Middle frontal gyrus (tissue), 1 donor: ENCODE measurements at regions not wholly inside any gene's neighbourhood (a gene's known extent, or its start where the extent isn't known, plus 50 kb on each side); places are given as distances from the start of the nearest gene placed in this dataset.

ENCODE experiments used
- DNase-seq: peaks from one replicate; pipeline ENCODE4 v3.0.0-alpha.2; 2015; ENCODE audit warnings: low spot score; ENCODE audit errors: extremely low spot score

DNA sequence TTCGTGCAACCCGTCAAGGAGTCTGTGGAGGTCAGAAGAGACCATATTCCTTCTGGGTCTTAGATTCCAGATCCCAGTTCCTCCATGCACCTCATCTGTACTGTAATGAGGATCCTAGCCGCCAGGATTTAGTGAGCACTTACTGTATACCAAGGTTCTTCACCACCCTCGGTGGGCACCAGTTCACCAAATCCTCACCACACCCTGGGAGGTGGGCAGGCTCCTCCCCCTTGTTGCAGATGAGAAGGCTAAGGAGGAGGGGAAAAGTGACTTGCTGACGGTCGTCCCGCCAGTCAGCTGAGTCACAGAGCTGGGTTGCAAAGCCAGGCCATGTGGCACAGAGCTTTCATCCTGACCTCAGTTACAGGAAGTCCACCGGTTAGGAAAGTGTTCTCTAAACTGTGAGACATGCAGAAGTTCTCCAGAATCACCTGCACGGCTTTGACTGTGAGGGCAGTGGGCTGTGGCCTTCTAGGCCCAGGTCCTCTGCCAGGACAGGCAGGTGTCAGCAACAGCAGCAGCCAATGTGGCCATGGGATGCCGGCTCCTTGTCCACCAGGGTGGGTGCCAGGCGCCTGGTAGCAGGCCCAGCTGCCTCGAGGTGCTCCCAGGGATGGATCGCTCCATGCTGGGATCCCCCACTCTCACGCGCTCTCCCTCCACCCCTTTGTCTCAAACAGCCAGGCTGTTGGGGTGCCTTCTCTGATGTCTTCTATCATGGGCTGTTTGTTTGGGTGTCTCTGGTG, 240.3 kb upstream of the GSE1 start:
- DNase-seq = no peak

DNA sequence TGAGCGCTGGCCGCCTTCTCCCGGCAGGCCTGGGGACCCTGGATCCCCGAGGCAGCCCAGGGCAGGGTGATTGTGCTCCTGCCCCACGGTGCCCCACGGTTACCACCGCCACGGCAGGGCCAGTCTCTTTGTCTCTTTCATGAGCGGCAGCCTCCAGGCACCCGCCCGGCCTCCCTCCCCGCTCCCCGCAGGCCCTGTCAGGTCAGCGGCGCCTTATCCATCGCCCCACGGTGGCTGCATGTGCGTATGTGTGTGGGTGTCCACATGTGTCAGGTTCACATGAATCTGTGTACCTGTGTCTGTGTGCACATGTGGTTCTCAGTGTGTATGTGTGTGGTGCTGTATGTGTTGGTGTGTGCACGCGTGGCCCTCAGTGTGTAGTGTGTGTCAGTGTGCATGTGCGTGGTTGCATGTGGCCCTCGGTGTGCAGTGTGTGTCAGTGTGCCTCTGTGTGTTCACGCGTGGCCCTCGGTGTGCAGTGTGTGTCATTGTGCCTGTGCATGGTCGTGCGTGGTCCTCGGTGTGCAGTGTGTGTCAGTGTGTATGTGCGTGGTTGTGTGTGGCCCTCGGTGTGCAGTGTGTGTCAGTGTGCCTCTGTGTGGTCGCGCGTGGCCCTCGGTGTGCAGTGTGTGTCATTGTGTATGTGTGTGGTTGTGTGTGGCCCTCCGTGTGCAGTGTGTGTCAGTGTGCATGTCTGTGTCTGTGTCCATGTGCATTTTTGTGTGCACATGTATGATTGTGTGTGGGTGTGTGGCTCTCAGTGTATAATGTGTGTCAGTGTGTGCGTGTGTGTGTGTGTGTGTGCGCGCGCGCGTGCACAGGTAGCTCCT, 239.2 kb upstream of the GSE1 start:
- DNase-seq = no peak

DNA sequence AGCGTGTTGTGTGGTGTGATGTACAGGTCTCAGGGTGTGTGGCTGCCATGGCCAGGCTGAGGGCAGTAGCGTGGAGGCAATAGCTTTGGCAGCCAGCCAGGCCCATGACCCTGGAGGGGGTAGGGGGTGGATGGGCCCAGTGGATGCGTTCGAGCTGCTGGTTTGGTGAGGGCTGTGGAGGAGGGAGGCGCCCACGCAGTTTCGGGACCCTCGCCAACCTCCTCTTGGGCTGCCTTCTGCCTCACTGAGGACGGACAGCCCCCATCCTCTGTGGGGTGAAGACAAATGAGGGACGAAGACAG, 238.6 kb upstream of the GSE1 start:
- DNase-seq = no peak

DNA sequence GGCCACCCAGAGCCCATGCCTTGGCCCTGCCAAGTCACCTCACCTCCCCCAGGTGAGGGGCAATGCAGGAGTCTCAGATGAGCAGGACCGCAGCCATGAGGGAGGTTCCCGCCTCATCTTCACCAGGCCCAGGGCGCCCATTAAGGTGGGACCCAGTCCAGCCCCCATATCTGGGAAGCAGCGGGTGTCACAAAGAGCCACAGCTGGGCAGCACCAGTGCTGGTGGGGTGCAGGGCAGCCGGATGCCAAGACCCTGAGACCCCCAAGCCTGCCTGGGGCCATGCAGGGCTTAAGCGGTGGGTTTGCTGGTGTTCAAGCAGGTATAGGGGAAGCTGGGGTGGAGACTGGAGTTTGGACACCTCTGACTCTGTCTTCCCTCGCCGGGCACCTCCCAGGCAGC, 237.8 kb upstream of the GSE1 start:
- DNase-seq = no peak

DNA sequence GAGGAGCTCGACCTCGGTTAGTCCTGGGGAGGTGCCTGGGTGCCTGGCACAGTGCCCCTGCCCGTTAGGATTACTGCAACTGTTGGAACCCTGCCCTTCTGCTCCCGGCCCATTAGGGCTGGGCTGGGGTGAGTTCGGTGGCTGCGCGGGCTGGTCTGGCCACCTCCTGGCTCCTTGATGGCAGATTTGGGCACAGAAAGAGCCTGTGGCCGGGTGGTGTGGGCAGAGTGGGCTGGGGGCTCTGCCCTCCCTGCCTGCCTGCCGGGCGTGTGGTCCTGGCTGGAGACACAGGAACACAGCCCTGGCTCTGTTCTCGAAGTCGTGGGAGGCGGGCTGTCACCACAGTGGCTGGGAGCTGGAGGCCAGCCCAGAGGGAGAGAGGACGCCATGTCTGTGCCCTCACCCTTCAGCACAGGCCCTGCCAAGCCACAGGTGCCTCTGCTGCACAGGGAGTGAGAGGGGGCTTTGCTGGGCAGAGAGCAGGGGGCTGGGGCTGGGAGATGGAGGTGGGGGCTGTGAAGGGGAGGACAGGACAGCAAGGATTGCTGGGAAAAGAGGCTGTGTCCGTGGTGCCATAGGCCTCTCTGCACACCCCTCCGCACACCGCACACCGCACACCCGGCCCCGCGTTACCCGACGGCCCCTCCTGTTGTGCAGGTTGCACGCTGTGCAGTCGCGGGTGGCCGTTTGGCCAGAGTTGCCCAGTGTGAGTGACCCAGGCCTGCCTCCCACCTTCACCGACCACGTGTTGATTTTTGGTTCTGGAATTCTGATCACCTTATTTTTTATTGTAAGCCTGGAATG, 236.6 kb upstream of the GSE1 start:
- DNase-seq = no peak

DNA sequence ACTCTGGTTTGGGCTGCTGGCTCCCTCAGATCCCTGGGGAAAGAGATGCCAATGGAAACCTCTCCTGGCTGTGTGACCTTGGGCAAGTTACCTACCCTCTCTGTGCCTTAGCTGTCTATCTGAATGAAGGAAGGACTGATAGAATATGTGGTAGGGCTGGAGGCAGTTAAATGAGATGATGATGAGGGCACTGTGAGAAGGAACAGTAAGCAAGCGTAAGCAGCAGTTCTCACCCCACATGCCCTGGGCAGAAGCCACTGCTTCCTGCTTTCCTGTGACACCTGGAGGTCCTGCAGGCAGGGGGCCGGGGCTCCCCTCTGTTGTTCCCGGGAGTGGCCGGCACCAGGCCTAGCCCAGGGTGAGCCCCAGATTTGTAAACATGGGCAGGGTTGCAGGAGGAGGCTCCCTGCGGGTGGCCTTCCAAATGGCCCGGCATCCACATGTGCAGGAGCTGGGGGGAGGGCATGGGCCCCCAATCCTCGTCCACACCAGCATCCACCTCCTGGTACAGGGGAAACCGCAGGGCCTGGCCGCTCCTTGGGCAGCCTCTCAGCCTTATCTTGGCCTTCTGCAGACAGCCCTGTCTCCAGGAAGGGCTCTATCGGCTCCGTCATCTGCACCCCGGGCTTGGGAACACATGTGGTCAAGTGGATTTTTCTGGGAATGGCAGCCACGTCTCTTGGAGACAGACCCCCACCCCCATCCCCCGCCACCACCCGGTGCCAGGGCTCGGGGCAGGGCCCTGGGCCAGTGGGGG, 235.6 kb upstream of the GSE1 start:
- DNase-seq = no peak

DNA sequence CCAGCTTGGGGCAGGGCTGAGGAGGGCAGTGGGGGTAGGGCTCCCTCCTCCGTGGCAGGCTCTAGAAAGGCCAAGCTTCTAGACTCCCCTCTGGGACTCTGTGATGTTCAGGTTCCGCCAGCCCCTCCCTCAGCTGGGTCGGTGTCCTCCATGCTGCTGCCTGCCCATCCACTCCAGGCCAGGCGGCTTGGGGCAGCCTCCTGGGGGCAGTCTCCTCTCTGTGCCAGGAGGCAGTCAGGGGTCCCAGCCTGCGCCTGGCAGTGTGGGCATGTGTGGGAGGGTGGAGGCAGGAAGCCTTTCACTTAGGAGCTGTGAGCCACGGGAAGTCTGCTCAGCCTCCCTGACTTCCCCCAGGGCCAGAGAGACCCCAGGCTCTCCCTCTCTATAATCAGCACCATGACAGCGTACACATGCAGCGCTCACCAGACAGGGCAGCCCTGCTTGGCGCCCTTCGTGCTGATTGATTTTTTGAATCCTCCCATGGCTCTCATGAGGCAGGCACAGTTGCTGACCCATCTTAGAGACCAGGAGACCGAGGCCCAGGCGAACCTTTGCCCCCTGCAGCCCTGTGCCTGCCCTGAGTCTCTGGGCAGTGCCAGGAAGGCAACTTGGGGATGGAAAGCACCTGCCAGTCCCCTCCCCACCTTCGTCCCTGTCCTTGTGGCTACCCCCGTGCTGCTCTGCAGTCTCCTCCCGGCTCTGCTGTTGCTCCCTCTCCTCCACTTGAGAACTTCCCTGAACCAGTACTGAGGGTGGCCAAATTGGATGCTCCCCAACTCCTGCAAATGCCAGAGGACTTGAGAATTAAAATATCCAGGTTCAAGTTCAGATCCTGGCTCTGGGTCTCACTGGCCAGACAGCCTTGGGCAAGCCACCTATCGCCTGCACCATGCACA, 234.7 kb upstream of the GSE1 start:
- no peak for DNase-seq

DNA sequence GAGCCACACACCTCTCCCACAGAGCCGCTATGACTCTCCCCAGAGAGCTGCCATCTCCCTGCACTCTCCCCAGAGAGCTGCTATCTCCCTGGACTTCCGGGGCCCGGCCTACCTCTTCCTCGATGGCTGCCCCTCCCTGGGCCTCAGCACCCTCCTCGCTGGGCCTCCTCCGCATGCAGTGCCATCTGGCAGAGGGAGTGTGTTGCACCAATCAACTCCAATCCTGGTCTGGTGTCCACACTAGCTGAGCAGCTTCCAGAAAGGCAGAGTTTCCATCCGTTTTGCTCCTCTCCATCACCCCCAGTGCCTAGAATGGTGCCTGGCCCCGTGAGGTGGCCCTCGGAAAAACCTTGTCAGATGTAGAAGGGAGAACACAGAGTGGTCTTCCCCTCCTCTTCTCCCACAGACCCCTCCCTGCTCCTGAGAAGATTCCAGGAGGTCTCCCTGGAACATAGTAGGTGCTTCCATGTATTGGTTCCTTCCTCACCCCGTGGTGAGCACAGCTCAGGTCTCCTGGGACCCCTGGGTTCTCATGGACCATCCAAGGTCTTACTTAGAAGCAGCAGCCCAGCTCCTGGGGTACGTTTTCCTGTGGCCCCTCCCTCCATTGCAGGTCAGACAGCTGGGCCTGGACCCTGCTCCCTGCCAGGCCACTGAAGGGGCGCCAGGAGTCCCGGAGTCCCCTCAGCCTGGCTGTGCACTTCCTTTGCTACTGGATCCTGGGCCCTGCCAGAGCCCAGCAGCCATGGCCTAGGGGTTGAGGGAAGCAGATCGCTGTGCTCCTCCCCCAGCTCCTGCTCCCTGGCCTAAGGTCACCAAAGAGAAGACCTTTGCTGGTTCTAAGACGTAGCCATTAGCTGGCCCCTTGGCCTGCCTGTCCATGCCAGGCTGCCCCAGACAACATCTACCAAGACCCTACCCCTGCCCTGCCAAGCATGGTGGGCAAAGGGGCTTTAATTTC, 233.8 kb upstream of the GSE1 start:
- DNase-seq = no peak

DNA sequence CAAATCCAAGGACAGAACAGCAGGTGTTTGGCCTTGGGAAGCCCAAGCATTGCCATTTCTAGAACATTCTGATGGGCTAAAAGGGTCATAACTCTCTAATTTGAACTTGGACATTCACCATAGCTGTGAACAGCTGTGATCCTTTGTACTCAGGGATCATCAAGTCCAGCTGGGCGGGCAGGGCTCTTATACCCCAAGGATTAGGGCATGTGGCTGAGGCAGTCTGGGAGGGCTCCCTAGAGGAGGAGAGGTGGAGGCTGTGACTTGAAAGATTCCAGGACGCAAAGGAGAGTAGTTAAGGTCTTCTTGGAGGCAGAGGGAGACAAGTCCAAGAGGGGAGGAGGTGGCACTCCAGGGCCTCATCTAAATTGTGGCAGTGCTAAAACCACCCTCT, 233.1 kb upstream of the GSE1 start:
- no peak for DNase-seq

DNA sequence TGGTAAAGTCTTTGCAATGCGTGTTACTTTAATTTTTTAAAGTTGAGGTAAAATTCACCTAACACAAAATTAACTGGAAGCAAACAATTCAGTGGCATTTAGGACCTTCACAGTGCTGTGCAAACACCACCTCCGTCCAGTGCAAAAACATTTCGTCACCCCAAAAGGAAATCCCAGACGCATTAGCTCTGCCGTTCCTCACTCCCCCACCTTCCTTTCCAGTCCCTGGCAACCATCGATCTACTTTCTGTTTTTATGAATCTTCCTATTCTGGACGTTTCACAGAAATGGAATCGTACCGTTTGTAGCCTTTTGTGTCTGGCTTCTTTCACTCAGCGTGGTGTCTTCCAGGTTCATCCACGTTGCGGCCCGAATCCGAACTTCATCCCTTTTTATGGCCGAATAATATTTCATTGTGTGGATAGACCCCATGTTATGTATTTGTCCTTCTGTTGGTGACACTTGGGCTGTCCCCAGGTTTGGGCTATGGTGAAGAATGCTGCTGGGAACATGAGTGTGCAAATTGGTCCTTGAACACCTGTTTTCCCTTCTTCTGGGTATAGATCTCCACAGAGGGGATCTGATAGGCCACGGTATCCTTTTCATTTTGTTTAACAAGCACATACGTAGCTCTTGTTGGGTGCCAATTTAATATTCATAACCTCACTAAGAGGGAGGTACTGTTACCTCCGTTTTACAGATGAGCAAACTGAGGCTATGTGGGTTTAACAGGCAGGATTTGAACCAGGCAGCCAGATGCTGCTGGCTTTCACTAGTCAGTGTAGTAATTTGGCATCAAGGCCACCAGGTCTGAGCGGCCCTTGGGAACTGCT, 232.0 kb upstream of the GSE1 start:
- no peak for DNase-seq

DNA sequence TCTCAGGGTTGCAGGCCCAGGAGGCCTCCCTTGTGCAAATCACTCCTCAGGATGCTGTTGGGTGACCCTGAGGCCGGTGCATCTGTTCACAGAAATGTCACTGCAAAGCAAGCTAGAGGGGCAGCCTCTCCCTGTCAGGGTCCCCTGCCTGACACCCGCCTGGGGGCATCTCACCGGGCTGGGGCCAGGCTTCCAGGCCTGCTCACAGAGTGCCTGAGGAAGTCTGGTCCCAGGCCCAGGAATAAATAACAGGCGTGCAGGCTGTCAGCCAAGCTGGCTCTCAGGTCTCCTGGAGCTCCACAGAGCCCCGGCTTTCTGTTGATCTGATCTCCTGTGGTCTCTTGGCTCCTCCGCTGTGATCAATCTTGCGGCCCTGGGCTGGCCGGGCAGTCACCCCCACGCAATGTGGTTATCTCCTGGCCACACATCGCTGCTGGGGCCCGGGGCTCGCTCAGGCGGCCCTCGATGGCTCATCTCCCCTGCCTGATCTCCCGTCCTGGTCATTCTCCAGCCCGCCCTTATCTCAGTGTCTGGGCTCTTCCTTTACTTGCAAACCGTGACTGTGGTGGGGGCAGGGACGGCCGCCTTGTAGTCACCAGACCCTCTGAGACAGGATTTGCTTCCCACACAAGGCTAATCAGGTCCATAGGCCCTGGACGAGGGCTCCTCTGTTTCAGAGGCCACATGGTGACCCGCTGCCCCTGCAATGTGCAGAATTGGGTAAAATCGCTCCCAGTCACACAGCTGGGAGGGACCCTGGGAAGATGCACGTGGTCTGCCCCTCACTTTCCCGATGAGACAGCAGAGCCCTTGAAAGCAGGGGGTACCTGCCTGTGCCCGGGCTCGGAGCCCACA, 231.2 kb upstream of the GSE1 start:
- DNase-seq = no peak

DNA sequence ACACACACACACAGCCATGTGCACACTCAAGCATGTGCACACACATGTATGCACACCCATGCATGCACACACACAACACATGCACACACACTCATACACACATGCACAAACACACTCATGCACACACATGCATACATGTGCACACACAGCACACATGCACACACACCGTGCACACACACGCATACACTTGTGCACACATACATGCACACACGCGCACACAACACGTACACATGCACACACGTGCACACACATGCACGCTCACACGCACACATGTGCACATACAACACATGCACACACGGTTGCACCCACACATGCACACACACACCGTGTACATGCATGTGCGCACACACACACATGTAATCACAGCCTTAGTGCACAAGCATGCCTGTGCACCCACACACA, 230.4 kb upstream of the GSE1 start:
- DNase-seq = no peak

DNA sequence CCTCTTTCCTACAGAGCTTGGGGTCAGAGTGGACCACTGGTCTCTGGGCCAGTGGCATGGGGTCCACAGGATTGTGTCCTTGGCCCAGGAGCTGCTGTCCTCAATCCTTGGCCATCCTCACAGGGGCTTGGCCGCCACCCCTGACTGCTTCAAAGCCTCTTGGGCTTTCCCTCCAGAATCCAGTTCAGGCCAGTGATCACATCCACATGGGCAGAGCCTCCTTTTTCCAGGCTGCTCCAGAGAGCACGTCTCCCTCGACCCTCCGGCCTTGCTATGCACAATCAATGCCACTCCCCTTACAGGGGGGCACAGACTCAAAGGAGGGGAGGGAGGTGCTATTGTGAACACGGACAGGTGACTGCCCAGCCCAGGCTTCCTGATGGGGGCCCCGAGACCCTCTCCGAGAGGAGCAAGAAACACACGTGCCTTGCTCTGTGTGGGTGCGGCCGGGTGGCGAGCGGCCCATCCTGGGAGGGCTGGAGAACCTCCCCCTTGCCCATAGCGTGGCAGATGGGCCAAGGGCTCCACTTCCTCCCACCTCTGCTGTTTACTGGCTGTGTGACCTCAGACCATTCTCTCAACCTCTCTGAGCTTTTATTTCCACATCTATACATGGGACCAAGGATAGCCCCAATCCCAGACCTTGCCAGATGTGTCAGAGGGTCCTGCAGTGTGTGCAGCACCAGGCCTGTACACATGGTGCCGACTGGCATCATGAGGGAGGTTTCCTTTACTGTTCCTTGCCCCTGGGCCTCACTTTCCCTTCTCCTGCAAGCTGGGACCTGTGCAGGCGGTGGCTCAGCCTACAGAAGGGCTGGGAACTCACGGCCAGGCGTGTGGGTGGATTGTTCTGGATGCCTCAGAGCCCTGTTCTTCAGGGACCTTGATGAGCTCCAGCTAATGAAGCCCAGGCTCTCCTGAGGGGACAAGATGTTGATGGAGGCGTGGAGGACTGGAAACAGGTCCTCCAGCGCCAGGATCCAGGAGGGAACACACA, 229.0 kb upstream of the GSE1 start:
- DNase-seq = no peak

DNA sequence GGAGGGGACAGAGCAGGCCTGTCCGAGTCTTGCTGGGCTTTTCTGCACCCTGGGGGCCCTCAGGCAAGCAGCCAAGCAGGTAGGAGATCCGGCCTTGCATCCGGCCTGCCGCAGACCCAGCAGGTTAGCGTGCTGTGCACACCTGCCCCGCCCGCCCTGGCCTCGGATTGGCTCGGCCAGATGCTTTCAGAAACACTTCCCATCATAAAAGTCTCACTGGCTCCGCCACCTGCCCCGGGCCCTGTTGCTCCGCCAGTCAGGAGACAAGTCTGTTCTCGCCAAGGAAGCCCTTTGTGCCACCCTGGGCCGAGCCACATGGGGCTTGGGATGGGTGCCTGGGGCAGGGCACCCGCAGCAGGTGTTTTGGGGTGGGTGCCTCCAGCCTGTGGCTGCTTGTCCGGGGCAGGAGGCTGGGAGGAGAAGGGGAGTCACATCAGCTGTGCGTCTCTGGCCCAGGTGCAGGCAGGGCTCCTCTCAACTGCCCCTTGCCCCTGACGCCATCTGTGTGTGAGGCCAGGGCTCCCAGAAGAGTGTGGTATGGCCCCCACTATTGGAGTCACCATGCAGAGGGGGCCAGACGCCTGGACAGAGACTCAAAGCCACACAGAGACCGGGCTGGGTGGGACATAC, 228.2 kb upstream of the GSE1 start:
- DNase-seq = no peak

DNA sequence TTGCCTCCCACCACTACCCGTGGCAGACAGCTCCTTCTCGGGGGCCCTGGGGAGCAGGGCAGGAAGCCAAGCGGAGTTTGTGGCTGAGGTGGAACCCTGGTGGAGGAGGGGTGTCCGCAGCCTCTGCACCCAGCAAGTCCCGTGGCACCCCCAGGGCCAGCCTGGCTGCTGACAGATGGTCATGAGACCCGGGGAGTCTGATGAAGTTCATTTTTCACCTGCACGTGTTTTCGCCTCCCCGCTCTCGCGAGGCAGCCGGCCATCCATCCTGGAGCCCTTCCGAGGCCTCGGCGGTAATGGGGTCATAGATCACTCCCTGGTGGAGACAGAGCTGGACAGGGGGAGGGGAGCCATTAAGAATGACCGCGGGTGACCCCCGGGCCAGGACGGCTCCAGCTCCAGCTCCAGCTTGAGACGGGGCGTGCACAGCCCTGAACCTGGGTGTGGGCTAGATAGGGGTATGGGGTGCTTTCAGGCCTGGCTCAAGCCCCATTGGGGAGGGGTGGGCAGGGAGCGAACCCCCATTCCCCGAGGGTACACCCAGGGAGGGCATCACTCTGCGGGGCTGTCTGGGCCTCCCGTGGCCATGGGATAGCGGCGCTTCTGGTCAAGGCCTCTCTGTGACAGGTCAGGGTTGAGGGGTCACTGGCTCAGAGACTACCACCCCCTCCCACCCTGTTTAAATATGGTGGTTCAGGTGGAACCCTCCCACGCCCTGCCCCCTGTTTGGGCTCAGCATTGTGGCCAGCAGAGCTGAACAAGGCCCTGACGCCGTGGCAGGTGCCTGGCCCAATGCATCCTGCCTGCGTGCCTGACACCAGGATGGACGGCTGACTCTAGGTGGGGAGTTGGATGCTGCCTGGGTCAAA, 227.4 kb upstream of the GSE1 start:
- DNase-seq = no peak
